Fibroblast of peridontal ligament (primary cell): ENCODE measurements at regions not wholly inside any gene's neighbourhood (a gene's known extent, or its start where the extent isn't known, plus 50 kb on each side); places are given as distances from the start of the nearest gene placed in this dataset.

Experiments used
- DNase-seq: peaks from one replicate; pipeline ENCODE4 v3.0.0-alpha.2; 2010; ENCODE audit errors: extremely low read depth

DNA sequence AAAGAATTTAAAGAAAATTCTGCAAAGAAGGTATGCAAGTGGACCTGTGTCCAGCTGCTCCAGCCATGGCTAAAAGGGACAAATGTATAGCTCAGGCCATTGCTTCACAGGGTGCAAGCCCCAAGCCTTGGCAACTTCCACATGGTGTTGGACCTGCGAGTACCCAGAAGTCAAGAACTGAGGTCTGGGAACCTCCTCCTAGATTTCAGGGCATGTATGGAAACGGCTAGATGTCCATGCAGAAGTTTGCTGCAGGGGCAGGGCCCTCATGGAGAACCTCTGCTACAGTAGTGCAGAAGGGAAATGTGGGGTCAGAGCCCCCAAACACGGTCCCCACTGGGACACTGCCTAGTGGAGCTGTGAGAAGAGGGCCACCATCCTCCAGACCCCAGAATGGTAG is 284.0 kb upstream of the RAB6C start:
- DNase-seq, result no peak

DNA sequence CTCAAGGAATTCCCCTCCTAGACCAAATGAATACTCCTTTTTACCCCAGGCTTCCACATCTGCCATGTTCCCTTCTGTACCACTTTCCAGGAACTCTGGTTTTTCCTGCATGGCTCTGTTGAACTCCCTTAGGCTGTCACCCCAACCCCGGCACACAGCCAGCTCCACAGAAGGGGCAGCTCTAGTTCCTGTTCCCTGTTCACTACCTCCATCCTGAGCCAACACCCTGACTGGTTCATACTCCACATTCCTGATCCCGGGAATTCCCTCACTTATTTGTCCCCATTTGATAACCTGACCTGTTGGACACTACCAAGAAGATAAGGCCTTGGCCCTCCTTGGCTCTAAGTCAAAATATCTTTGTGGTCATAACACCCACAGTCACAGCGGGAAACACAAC is 280.9 kb upstream of the RAB6C start:
- no peak for DNase-seq

- no peak for DNase-seq
Measured at GRCh38 chr2:129699781-129700573, 279.5 kb upstream of the RAB6C start.

DNA sequence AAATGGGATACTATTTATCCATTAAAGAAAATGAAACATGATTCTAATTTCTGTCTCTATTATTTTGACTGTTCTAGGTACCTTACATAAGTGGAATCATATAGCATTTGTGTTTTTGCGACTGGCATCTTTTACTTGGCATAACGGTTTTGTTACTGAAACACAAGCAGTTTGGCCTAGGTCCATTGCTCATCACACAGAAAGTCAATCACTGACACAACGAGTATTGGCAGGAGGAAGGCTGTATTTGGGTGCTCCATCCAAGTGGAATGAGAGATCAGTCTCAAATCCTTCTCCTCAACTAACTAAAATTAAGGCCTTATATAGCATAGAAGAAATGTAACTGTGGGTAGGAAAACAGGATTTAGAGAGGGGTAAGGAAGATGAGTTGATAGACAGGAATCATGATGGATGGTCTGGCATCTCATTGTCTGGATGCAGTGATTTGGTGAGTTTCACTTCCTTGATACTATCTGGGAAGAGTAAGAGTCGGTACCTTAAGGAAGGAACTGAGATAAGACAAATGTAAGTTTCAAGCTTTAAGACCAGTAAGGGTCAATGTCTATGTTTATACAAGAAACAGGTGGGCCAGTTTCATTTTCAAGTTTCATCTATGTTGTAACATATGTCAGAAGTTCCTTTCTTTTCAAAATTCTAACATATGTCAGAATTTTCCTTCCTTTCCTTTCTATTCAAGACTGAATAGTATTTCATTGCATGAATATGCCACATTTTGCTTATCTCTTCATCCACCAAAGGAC is 276.9 kb upstream of the RAB6C start:
- no peak for DNase-seq

- DNase-seq, result no peak
Measured at GRCh38 chr2:129705085-129705484, 274.4 kb upstream of the RAB6C start.

DNA sequence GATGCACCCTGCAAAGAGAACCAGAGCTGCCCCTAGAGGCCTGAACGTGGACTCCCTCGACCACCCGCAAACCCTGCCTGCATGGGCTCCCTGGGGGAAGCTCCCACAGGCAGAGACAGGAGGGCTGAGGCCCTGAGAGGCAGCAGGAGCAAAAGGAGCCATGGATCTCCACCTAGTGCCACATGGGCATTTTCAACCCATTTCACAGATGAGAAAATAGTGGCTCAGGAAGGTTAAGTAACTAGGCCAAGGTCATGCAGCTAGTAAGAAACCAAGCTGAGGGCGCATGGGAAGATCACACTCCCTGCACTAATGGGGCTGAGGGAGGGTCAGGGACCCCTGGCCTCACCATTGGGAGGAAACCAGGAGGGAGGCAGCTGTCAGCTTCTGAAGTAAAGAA is 271.7 kb upstream of the RAB6C start:
- DNase-seq, result no peak

DNA sequence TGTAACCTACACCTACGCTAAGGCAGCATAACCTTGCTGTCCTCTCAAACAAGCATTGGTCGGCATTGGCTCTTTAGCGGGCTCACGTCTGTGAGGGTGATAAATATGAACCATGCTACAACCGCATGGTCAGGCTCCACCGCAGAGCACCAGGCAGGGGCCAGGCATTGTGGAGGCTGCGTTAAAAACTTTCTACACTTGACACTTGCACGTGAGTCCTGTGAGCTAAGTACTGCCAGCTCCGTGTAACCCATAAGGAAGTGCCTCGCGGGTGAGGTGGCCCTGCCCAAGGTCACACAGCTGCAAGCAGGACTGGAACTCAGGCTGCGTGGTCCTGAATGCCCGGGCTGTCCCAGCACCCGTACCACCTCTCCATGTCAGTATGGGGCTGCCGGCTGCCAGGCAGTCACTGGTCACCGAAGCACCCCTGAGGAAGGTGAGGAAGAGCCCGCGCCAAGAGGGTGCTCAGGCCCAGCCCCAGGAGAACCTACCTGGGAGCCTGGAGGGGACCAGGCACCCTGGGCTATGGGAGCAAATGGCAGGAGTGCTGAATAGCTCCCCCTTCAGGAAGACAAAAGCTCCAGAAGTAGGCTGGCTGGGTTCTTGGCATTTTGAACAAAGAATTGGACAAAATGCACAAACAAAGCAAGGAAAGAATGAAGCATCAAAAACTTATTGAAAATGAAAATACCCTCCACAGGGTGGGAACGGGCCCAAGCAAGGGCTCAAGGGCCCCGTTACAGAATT is 271.1 kb upstream of the RAB6C start:
- DNase-seq, result no peak

DNA sequence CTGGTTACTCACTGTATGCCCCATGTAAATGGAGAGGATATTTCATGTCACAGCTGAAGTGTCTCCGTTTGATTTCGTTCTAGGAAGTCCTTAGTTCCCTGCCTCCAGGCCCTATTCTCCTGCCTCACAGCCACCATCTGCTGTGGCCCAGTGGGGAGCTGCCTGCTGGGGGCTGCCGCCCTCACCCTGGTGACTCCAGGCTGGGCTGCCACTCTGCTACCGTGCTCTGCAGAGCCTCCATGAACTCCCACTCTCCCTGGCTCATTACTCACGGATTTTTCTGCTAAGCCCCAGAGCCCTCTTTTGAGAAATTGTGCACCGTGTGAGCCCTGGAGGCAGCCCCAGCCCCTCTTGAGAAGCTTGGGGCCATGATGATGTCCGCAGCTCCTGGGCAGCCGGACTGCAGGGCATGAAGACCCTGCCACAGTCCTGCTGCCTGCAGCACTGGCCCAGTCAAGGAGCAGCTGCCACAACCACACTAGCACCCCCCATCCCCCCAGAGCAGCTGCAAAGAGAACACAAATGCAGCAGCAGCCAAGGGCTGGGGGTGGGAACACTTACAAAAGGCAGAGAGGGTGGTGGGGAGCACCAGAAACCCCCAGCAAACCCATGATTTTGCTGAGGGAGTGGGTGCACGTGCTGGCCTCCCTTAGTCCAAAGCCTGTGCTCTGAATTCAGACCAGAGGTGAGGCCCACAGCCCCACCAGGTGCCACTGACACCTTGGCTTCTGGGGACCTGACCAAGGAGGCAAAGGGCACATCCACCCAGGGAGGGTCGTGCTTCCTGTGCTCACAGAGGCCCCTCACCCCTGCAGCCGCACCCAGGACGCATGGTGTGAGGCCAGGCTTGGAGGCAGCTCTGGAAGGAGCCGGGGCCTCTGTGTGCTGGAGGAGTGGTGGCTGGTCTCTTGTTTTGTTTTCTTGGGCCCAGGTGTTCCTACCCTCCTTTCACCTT is 270.2 kb upstream of the RAB6C start:
- no peak for DNase-seq

GRCh38 chr2:129709956-129710598 is 269.4 kb upstream of the RAB6C start:
- no peak for DNase-seq

- no peak for DNase-seq
Measured at GRCh38 chr2:129710670-129711495, 268.6 kb upstream of the RAB6C start.

- DNase-seq, result no peak
Measured at GRCh38 chr2:129711816-129712675, 267.4 kb upstream of the RAB6C start.

GRCh38 chr2:129712676-129712985 is 266.8 kb upstream of the RAB6C start:
- DNase-seq, result no peak

GRCh38 chr2:129713337-129713736 is 266.1 kb upstream of the RAB6C start:
- DNase-seq, result no peak

DNA sequence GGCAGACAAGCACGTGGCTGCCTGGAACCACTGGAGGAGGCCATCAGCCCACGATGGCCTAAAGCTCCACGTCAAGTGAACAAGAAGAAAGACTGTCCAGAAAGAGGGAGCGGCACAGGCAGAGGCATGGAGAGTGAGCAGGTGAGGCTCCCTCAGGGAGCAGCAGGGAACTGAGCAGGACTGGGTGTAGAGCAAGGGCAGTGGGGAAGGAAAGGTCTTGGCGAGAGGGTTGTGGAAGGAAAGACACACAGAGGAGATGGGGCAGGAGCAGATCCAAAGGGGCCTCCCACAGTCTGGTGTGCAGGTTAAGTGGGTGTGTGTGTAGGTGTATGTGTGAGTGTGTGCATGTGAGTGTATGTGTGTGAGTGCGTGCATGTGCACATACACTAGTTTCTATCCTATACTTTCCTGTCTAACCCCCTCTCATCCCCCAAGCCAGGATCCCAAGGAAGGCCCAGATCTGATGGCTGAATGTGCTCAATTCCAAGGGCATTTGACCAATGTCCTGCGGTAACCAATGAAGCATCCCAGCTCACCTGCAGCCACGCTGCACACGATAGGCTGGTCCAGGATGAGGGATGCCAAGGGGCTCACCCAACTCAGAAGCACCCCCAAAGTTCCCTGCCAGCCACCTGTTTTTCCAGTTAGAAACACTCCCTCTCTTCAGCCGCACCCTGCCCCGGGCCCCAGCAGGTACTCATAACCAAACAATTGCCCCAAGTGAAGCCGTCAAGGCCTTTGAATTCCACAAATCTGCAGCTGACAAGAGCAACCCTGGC is 262.5 kb upstream of the RAB6C start:
- no peak for DNase-seq

- no peak for DNase-seq
Measured at GRCh38 chr2:129717560-129718130, 261.8 kb upstream of the RAB6C start.

- no peak for DNase-seq
Measured at GRCh38 chr2:129719335-129719734, 260.1 kb upstream of the RAB6C start.

GRCh38 chr2:129720360-129720759 is 259.1 kb upstream of the RAB6C start:
- DNase-seq, result no peak

GRCh38 chr2:129720761-129721160 is 258.7 kb upstream of the RAB6C start:
- DNase-seq, result no peak
